Ishikawa (cell line): ENCODE measurements at regions not wholly inside any gene's neighbourhood (a gene's known extent, or its start where the extent isn't known, plus 50 kb on each side); places are given as distances from the start of the nearest gene placed in this dataset.

Experiments used
- CEBPB ChIP-seq: IDR thresholded peaks from 2 replicates; pipeline ENCODE4 v1.6.1; 2012
- CREB1 ChIP-seq: IDR thresholded peaks from 2 replicates; pipeline ENCODE4 v1.6.1; 2012; ENCODE audit warnings: low read depth
- EGR1 ChIP-seq: IDR thresholded peaks from 2 replicates; pipeline ENCODE4 v1.6.1; 2012
- EP300 ChIP-seq: IDR thresholded peaks from 2 replicates; pipeline ENCODE4 v1.6.1; 2012; ENCODE audit warnings: borderline replicate concordance
- MAX ChIP-seq: IDR thresholded peaks from 2 replicates; pipeline ENCODE4 v1.6.1; 2012
- NFIC ChIP-seq: IDR thresholded peaks from 2 replicates; pipeline ENCODE4 v1.6.1; 2012
- RAD21 ChIP-seq: IDR thresholded peaks from 2 replicates; pipeline ENCODE4 v1.6.1; 2012; ENCODE audit warnings: low read depth
- REST ChIP-seq: IDR thresholded peaks from 2 replicates; pipeline ENCODE4 v1.6.1; 2012; ENCODE audit warnings: low read depth, mild to moderate bottlenecking
- TAF1 ChIP-seq: IDR thresholded peaks from 2 replicates; pipeline ENCODE4 v1.6.1; 2012; ENCODE audit warnings: low read depth, mild to moderate bottlenecking
- TCF12 ChIP-seq: IDR thresholded peaks from 2 replicates; pipeline ENCODE4 v1.6.1; 2012; ENCODE audit warnings: low read depth
- TEAD4 ChIP-seq: IDR thresholded peaks from 2 replicates; pipeline ENCODE4 v1.6.1; 2012
- USF1 ChIP-seq: IDR thresholded peaks from 2 replicates; pipeline ENCODE4 v1.6.1; 2012
- YY1 ChIP-seq: IDR thresholded peaks from 2 replicates; pipeline ENCODE4 v1.6.1; 2012; ENCODE audit warnings: low read depth
- ZBTB7A ChIP-seq: IDR thresholded peaks from 2 replicates; pipeline ENCODE4 v1.6.1; 2012; ENCODE audit warnings: low read depth

- TF ChIP-seq EGR1, result no peak
- no peak for TF ChIP-seq ZBTB7A
- peak; percentile 24; the same call in 1 of the 2 replicates for TF ChIP-seq EP300
- TF ChIP-seq REST, result no peak
- no peak for TF ChIP-seq NFIC
- TF ChIP-seq TEAD4, result no peak
- peak; percentile 21; the same call in 1 of the 2 replicates for TF ChIP-seq RAD21
- TF ChIP-seq YY1, result no peak
- TF ChIP-seq CREB1, result no peak
- no peak for TF ChIP-seq USF1
- no peak for TF ChIP-seq TCF12
- no peak for TF ChIP-seq MAX
- TF ChIP-seq CEBPB, result no peak
- TF ChIP-seq TAF1, result no peak
Observed at GRCh38 chr17:72388765-72389473, 268.1 kb downstream of the SOX9 start.
